Esophagus squamous epithelium (tissue), 5 donors: ENCODE measurements at regions not wholly inside any gene's neighbourhood (a gene's known extent, or its start where the extent isn't known, plus 50 kb on each side); places are given as distances from the start of the nearest gene placed in this dataset.

ENCODE experiments used
- DNase-seq: peaks from one replicate; lab custom pipeline; 2025; lab: John Stamatoyannopoulos, UW
- H3K27ac ChIP-seq, 4 donors: fragments of 200-600 bp; sonication (generic); one replicate each; pipeline ENCODE4 v1.5.1; 2016 to 2019; ENCODE audit warnings: mild to moderate bottlenecking in 1 of 4
- H3K27me3 ChIP-seq, 4 donors: fragments of 200-600 bp; sonication (generic); 1 replicate in 3 of 4; 2 replicates in 1 of 4; pipeline versions ENCODE4 v1.5.1 to v1.6.0; 2017 to 2021; ENCODE audit warnings: antibody characterized with exemption in 1 of 4
- H3K36me3 ChIP-seq, 3 donors: fragments of 200-600 bp; sonication (generic); one replicate each; pipeline ENCODE4 v1.5.1; 2016 to 2019
- H3K4me1 ChIP-seq, 3 donors: fragments of 200-600 bp; sonication (generic); one replicate each; pipeline ENCODE4 v1.5.1; 2017 to 2019
- H3K4me3 ChIP-seq, 4 donors: fragments of 200-600 bp; sonication (generic); 1 replicate in 3 of 4; 2 replicates in 1 of 4; pipeline ENCODE4 v1.5.1; 2016 to 2019; ENCODE audit warnings: mild to moderate bottlenecking in 2 of 4, moderate library complexity in 1 of 4
- H3K9me3 ChIP-seq, 3 donors: fragments of 200-600 bp; sonication (generic); one replicate each; pipeline ENCODE4 v1.5.1; 2016 to 2019
- CTCF ChIP-seq, 6 experiments: fragments of 450-650 bp in 4 of 6; fragments of 200-600 bp in 2 of 6; sonication (generic) in 2 of 6; IDR thresholded peaks; one replicate each; pipeline ENCODE4 v1.5.1; 2016 to 2019; ENCODE audit warnings: antibody characterized with exemption in 6 of 6, mild to moderate bottlenecking in 4 of 6, moderate library complexity in 4 of 6
- POLR2A ChIP-seq, 4 donors: fragments of 450-650 bp; IDR thresholded peaks; one replicate each; pipeline ENCODE4 v1.6.1; 2017; ENCODE audit warnings: antibody characterized with exemption in 4 of 4, mild to moderate bottlenecking in 4 of 4, moderate library complexity in 3 of 4
- WGBS, 2 donors: methylation state at CpG; one replicate each; pipeline ENCODE4 v1.1.5; 2018; 5-methylcytosine and 5-hydroxymethylcytosine counted together
- intact Hi-C: fragments of 100-400 bp; cut with DNase I; formaldehyde crosslinking; loops from one replicate; pipeline ENCODE4 v1.15.0; 2022
- donor health status: DM: yes; HTN: yes; CAD: no.

DNA sequence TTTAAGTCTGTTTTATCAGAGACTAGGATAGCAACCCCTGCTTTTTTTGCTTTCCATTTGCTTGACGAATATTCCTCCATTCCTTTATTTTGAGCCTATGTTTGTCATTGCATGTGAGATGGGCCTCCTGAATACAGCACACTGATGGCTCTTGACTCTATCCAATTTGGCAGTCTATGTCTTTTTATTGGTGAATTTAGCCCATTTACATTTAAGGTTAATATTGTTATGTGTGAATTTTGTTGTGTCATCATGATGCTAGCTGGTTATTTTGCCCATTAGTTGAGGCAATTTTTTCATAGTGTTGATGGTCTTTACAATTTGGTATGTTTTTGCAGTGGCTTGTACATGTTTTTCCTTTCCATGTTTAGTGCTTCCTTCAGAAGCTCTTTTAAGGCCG lies 50.7 kb upstream of the PDE4B start:
- WGBS, 2 donors: 80 to 86% methylated on average over 2 of the region's 2 CpGs
- Histone ChIP-seq H3K4me3 (no peak overlapping the region), H3K27me3 (peaks cover 0 to 3% (median 0%) of the 10 kb centered on the region in 4 donors), H3K4me1 (no peaks in the 10 kb centered on the region), H3K36me3 (no peaks in the 10 kb centered on the region), H3K9me3 (peaks cover 0 to 14% (median 11%) of the 10 kb centered on the region in 3 donors), H3K27ac (no peak overlapping the region)
- TF ChIP-seq POLR2A (IDR thresholded peaks at IDR 0.05): no peak
- no peak for TF ChIP-seq CTCF (IDR thresholded peaks at IDR 0.05)
- no peak for DNase-seq
- intact Hi-C loops: no loop called here
